Caco-2 (cell line): ENCODE measurements at regions not wholly inside any gene's neighbourhood (a gene's known extent, or its start where the extent isn't known, plus 50 kb on each side); places are given as distances from the start of the nearest gene placed in this dataset.

Experiments used
- BruUV-seq: library from RNA; stranded (reverse); fragments of 400-500 nt; replicated peaks from 2 replicates; lab custom pipeline; 2021; lab: Mats Ljungman, UMichigan
- CTCF ChIA-PET: fragments of 300-600 bp; sonication (Branson Sonifier 250); formaldehyde crosslinking; loops from one replicate; lab custom pipeline; 2022; ENCODE audit warnings: antibody characterized with exemption; lab: Charles Lee
- POLR2A ChIA-PET: fragments of 300-600 bp; sonication (Branson Sonifier 250); formaldehyde crosslinking; loops from one replicate; lab custom pipeline; 2022; ENCODE audit warnings: antibody characterized with exemption; lab: Charles Lee
- DNase-seq, 2 experiments: peaks; one replicate each; pipeline versions ENCODE4 v3.0.0 to v3.0.0-alpha.2; 2020 to 2022
- H3K27me3 ChIP-seq: replicated peaks from 2 replicates; pipeline ENCODE4 v1.6.0; 2011; ENCODE audit warnings: low read length; ENCODE audit not compliant: control insufficient read depth, insufficient read depth
- H3K36me3 ChIP-seq: 2 replicates; pipeline ENCODE4 v1.5.1; 2011; ENCODE audit warnings: low read length; ENCODE audit not compliant: control insufficient read depth, insufficient read depth
- H3K4me1 ChIP-seq: fragments of 250-450 bp; sonication (Bioruptor Pico); 2 replicates; pipeline ENCODE4 v1.5.1; 2020; ENCODE audit warnings: mild to moderate bottlenecking
- H3K4me3 ChIP-seq: 2 replicates; pipeline ENCODE4 v1.5.1; 2011; ENCODE audit warnings: low read depth, mild to moderate bottlenecking, control low read depth, low read length
- H3K9me3 ChIP-seq: fragments of 250-450 bp; sonication (Bioruptor Pico); 2 replicates; pipeline ENCODE4 v1.5.1; 2020; ENCODE audit warnings: mild to moderate bottlenecking, moderate library complexity
- H3K27ac Mint-ChIP-seq: one replicate; pipeline ENCODE4 v1.8.0; 2022; ENCODE audit warnings: mixed read lengths; ENCODE audit not compliant: unreplicated experiment
- H3K27me3 Mint-ChIP-seq: one replicate; pipeline ENCODE4 v1.8.0; 2022; ENCODE audit warnings: mixed read lengths; ENCODE audit not compliant: insufficient read depth, unreplicated experiment
- H3K36me3 Mint-ChIP-seq: one replicate; pipeline ENCODE4 v1.8.0; 2022; ENCODE audit warnings: mild to moderate bottlenecking, mixed read lengths; ENCODE audit not compliant: insufficient read depth, unreplicated experiment
- H3K4me1 Mint-ChIP-seq: one replicate; pipeline ENCODE4 v1.8.0; 2022; ENCODE audit warnings: low read depth, mixed read lengths; ENCODE audit not compliant: unreplicated experiment
- H3K4me3 Mint-ChIP-seq: one replicate; pipeline ENCODE4 v1.8.0; 2022; ENCODE audit warnings: mild to moderate bottlenecking, moderate library complexity, mixed read lengths; ENCODE audit not compliant: unreplicated experiment
- H3K9me3 Mint-ChIP-seq: one replicate; pipeline ENCODE4 v1.8.0; 2022; ENCODE audit warnings: mixed read lengths; ENCODE audit not compliant: unreplicated experiment
- CTCF ChIP-seq, 2 experiments: fragments of 200-600 bp in 1 of 2; IDR thresholded peaks; 1 replicate in 1 of 2; 2 replicates in 1 of 2; pipeline versions ENCODE4 v1.5.1 to v1.8.0; 2011 to 2022; ENCODE audit warnings: antibody characterized with exemption in 1 of 2, control low read depth in 1 of 2, inconsistent platforms in 1 of 2, low read depth in 1 of 2, low read length in 1 of 2, mild to moderate bottlenecking in 1 of 2, moderate library complexity in 1 of 2; ENCODE audit not compliant: insufficient read depth in 1 of 2, severe bottlenecking in 1 of 2, unreplicated experiment in 1 of 2
- intact Hi-C: fragments of 100-400 bp; cut with micrococcal nuclease; formaldehyde crosslinking; loops from one replicate; pipeline ENCODE4 v1.10.0; 2022; ENCODE audit not compliant: unreplicated experiment

GRCh38 chr2:238651306-238652052, 196.4 kb upstream of the TWIST2 start:
- no peaks in the 10 kb centered on the region for H3K27me3 ChIP-seq
- Mint-ChIP-seq H3K9me3 (no peaks in the 10 kb centered on the region), H3K27me3 (peaks cover 2% of the 10 kb centered on the region), H3K36me3 (no peaks in the 10 kb centered on the region), H3K4me1 (peaks cover 6% of the 10 kb centered on the region), H3K27ac (no peak overlapping the region), H3K4me3 (no peak overlapping the region)
- ChIA-PET CTCF (no interaction called here), POLR2A (no interaction called here)
- H3K36me3 ChIP-seq: no peaks in the 10 kb centered on the region
- H3K4me1 ChIP-seq: 0 out of 2 replicates have a peak, but pooled peaks cover 4% of the 10 kb centered on the region
- no peak for DNase-seq
- intact Hi-C loops: no loop called here
- no peak overlapping the region for H3K4me3 ChIP-seq
- BruUV-seq: no TSS peak
- H3K9me3 ChIP-seq: no peaks in the 10 kb centered on the region
- no peak for TF ChIP-seq CTCF (IDR thresholded peaks at IDR 0.05; ENCODE audit: insufficient read depth in 1 of 2, low read depth in 1 of 2, low read length in 1 of 2, severe bottlenecking in 1 of 2, unreplicated experiment in 1 of 2)

- Histone ChIP-seq H3K9me3 (no peaks in the 10 kb centered on the region), H3K27me3 (no peaks in the 10 kb centered on the region), H3K4me3 (no peak overlapping the region), H3K36me3 (no peaks in the 10 kb centered on the region), H3K4me1 (0 out of 2 replicates have a peak, but pooled peaks cover 4% of the 10 kb centered on the region)
- no peak overlapping the region for H3K4me3 Mint-ChIP-seq
- CTCF ChIA-PET: no interaction called here
- peaks cover 6% of the 10 kb centered on the region for H3K4me1 Mint-ChIP-seq
- peaks cover 2% of the 10 kb centered on the region for H3K27me3 Mint-ChIP-seq
- no peak for TF ChIP-seq CTCF (IDR thresholded peaks at IDR 0.05; ENCODE audit: insufficient read depth in 1 of 2, low read depth in 1 of 2, low read length in 1 of 2, severe bottlenecking in 1 of 2, unreplicated experiment in 1 of 2)
- intact Hi-C loops: no loop called here
- no peaks in the 10 kb centered on the region for H3K9me3 Mint-ChIP-seq
- POLR2A ChIA-PET: no interaction called here
- no peaks in the 10 kb centered on the region for H3K36me3 Mint-ChIP-seq
- H3K27ac Mint-ChIP-seq: no peak overlapping the region
- DNase-seq: no peak
- BruUV-seq: no TSS peak
Measured at GRCh38 chr2:238652053-238652770, 195.7 kb upstream of the TWIST2 start.

GRCh38 chr2:238652771-238653157, 195.1 kb upstream of the TWIST2 start:
- POLR2A ChIA-PET: no interaction called here
- peaks cover 2% of the 10 kb centered on the region for H3K27me3 Mint-ChIP-seq

More at GRCh38 chr2:238652771-238653157, 195.1 kb upstream of the TWIST2 start:
- no peak for TF ChIP-seq CTCF (IDR thresholded peaks at IDR 0.05; ENCODE audit: insufficient read depth in 1 of 2, low read depth in 1 of 2, low read length in 1 of 2, severe bottlenecking in 1 of 2, unreplicated experiment in 1 of 2)
- no peaks in the 10 kb centered on the region for H3K36me3 Mint-ChIP-seq
- no TSS peak for BruUV-seq
- Histone ChIP-seq H3K4me3 (no peak overlapping the region), H3K36me3 (no peaks in the 10 kb centered on the region), H3K9me3 (no peaks in the 10 kb centered on the region), H3K27me3 (no peaks in the 10 kb centered on the region), H3K4me1 (0 out of 2 replicates have a peak, but pooled peaks cover 4% of the 10 kb centered on the region)
- peaks cover 6% of the 10 kb centered on the region for H3K4me1 Mint-ChIP-seq
- DNase-seq: no peak
- no peaks in the 10 kb centered on the region for H3K9me3 Mint-ChIP-seq
- H3K27ac Mint-ChIP-seq: no peak overlapping the region
- CTCF ChIA-PET: no interaction called here
- intact Hi-C loops: no loop called here
- no peak overlapping the region for H3K4me3 Mint-ChIP-seq
